Heart left ventricle (tissue), 13 donors: ENCODE measurements at regions not wholly inside any gene's neighbourhood (a gene's known extent, or its start where the extent isn't known, plus 50 kb on each side); places are given as distances from the start of the nearest gene placed in this dataset.

Source experiments
- CTCF ChIP-seq, 12 donors: fragments of 200-600 bp; sonication (generic) in 4 of 12; IDR thresholded peaks; one replicate each; pipeline versions ENCODE4 v1.5.0 to v1.8.0; 2018 to 2022; ENCODE audit warnings: antibody characterized with exemption in 12 of 12, mild to moderate bottlenecking in 5 of 12
- POLR2A ChIP-seq, 2 donors: fragments of 450-650 bp; IDR thresholded peaks; one replicate each; pipeline ENCODE4 v1.6.1; 2017; ENCODE audit warnings: antibody characterized with exemption in 2 of 2, mild to moderate bottlenecking in 2 of 2, moderate library complexity in 2 of 2
- donor health status: ischemic (EF 13 %, LVEDD 7.1; RV severe dilation, severe dysfunction).
- donor health status: DM: no; HTN: yes; CAD: no.
- donor health status: DM: no; HTN: no; CAD: no.
- donor health status: ischemic (EF 25% LVEDD 6.9; RV normal size, moderate dysfunction).
- donor health status: ischemic (EF 25% LVEDD 5.7; RV mildly dilated, moderate dysfunction).
- donor health status: ischemic (EF 35%, LVEDD 5.7; RV mildly dilated, moderate dysfunction).
- donor health status: nonischemic (EF 11% LVEDD 7.7; RV severe dilation, severe dysfunction).
- donor health status: DM: yes; HTN: yes; CAD: no.
- donor health status: PGD.
- donor health status: ischemic (EF 29% LVEDD 5.4; RV normal size, mild dysfunction).
- donor health status: nonischemic (EF 23%, LVEDD 6.1; RV moderate dilation, normal function).

DNA sequence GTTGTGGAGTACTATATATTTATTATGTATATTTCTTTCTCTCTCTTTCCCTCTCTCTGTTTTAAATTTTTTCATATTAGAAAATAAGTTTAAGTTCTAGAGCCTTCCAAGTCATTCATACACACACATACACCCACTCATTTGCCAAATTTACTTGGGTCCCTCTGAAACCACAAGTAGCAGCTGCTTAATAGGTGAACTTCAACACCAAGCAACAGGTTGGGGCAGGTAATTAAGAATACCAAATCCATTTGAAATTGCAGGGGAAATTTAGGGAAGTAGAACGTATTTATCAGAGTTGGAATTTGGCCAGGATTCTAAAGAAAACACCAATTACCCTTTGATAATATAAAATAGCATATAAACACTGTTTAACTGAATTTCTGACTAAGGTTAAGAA is 75.0 kb upstream of the RBBP8 start:
- no peak for TF ChIP-seq CTCF (IDR thresholded peaks at IDR 0.05)
- TF ChIP-seq POLR2A (IDR thresholded peaks at IDR 0.05) = no peak
